Tibial artery (tissue), 4 donors: ENCODE measurements at regions not wholly inside any gene's neighbourhood (a gene's known extent, or its start where the extent isn't known, plus 50 kb on each side); places are given as distances from the start of the nearest gene placed in this dataset.

Experiments used
- DNase-seq, 2 donors: peaks; one replicate each; pipeline ENCODE4 v3.0.0-alpha.2; 2019
- H3K27ac ChIP-seq, 2 donors: fragments of 200-600 bp; sonication (generic) in 1 of 2; 1 replicate in 1 of 2; 2 replicates in 1 of 2; pipeline ENCODE4 v1.5.1; 2018 to 2019; ENCODE audit warnings: mild to moderate bottlenecking in 1 of 2
- H3K27me3 ChIP-seq, 2 donors: fragments of 200-600 bp; sonication (generic) in 1 of 2; one replicate each; pipeline versions ENCODE4 v1.5.1 to v1.6.0; 2016 to 2019
- H3K36me3 ChIP-seq, 3 donors: fragments of 200-600 bp; sonication (generic) in 2 of 3; one replicate each; pipeline ENCODE4 v1.5.1; 2016 to 2019; ENCODE audit warnings: mild to moderate bottlenecking in 2 of 3
- H3K4me1 ChIP-seq, 4 donors: fragments of 200-600 bp; sonication (generic) in 2 of 4; 1 replicate in 3 of 4; 2 replicates in 1 of 4; pipeline ENCODE4 v1.5.1; 2016 to 2019
- H3K4me3 ChIP-seq, 2 donors: fragments of 200-600 bp; sonication (generic) in 1 of 2; 1 replicate in 1 of 2; 2 replicates in 1 of 2; pipeline ENCODE4 v1.5.1; 2018 to 2019; ENCODE audit warnings: mild to moderate bottlenecking in 2 of 2
- H3K9me3 ChIP-seq, 3 donors: fragments of 200-600 bp; sonication (generic) in 1 of 3; one replicate each; pipeline ENCODE4 v1.5.1; 2016 to 2019
- intact Hi-C: fragments of 100-400 bp; cut with DNase I; formaldehyde crosslinking; loops from one replicate; pipeline ENCODE4 v1.15.0; 2023; ENCODE audit warnings: low total_unique reads
- TF ChIP-seq, protein P1 (sequence below), 2 experiments: fragments of 200-600 bp in 1 of 2; fragments of 450-650 bp in 1 of 2; IDR thresholded peaks; one replicate each; pipeline ENCODE4 v1.5.1; 2017 to 2019; ENCODE audit warnings: antibody characterized with exemption in 2 of 2, mild to moderate bottlenecking in 1 of 2, moderate library complexity in 1 of 2

DNA sequence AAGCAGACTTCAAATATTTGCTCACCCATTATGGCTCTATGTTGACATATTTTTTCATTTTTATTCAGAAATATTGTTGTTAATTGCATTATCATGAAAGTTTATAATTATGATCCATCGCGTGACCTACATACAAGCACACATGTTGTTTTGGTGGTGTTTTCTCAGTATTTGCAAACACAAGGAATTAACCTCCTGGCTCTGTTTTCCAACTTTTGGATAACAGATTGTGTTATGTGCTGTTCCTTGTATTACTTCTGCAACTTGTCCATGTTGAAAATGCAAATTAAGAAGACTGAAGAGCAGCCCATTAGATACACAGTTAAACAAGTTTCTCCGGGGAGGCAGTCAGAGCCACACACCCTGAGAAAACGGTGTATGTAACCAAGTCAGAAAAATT lies 201.2 kb downstream of the SEC23A start:
- TF ChIP-seq, protein P1, sequence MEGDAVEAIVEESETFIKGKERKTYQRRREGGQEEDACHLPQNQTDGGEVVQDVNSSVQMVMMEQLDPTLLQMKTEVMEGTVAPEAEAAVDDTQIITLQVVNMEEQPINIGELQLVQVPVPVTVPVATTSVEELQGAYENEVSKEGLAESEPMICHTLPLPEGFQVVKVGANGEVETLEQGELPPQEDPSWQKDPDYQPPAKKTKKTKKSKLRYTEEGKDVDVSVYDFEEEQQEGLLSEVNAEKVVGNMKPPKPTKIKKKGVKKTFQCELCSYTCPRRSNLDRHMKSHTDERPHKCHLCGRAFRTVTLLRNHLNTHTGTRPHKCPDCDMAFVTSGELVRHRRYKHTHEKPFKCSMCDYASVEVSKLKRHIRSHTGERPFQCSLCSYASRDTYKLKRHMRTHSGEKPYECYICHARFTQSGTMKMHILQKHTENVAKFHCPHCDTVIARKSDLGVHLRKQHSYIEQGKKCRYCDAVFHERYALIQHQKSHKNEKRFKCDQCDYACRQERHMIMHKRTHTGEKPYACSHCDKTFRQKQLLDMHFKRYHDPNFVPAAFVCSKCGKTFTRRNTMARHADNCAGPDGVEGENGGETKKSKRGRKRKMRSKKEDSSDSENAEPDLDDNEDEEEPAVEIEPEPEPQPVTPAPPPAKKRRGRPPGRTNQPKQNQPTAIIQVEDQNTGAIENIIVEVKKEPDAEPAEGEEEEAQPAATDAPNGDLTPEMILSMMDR (IDR thresholded peaks at IDR 0.05) = no peak
- intact Hi-C loops = no loop called here

DNA sequence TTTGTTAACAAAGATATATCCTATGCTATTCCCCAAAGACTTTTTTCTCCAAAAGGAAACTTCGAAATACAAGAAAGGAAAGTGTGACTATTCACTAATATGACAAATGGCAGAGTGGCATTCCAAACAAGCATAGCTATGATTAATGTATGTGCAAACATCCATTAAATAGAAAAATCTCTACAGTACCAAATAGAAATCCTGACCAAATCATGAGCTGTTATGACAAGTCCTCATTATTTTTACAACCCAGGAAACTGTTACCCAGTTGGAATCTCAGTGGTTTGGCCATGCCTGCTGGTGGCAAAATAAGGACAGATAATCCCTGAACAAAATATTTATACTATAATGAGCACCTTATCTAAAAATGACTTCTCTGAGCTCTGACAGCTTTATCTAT lies 202.1 kb downstream of the SEC23A start:
- no peaks in the 10 kb centered on the region for H3K4me1 ChIP-seq

More for the DNA sequence above, 201.2 kb downstream of the SEC23A start:
- Histone ChIP-seq H3K36me3 (no peaks in the 10 kb centered on the region), H3K4me1 (no peaks in the 10 kb centered on the region), H3K27ac (no peak overlapping the region), H3K4me3 (no peak overlapping the region), H3K9me3 (no peaks in the 10 kb centered on the region), H3K27me3 (no peaks in the 10 kb centered on the region)
- no peak for DNase-seq

DNA sequence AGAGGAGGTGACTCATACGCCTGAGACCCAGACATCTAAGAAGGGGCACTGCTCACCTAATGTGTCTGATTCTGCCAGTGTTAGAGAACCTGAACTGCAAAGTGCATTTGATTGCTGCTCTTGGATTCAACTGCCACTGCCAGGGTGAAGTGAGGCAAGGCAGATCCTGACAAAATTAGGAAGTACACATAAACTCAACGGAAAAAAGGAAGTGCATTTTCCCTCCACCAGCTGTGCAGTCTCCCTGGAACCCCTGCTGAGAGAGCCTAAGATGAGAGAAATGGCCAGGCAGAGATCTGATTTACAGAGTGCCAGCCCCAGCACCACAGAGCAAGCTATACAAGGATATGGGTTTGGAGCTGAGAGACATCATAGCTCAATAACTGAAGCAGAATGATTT lies 215.3 kb downstream of the SEC23A start:
- no peaks in the 10 kb centered on the region for H3K36me3 ChIP-seq
- intact Hi-C loops = no loop called here
- H3K27me3 ChIP-seq = no peaks in the 10 kb centered on the region
- no peak overlapping the region for H3K27ac ChIP-seq
- H3K4me3 ChIP-seq = no peak overlapping the region
- no peaks in the 10 kb centered on the region for H3K4me1 ChIP-seq
- no peaks in the 10 kb centered on the region for H3K9me3 ChIP-seq
- no peak for DNase-seq
- TF ChIP-seq, protein P1 (IDR thresholded peaks at IDR 0.05) = no peak

More for the DNA sequence above, 202.1 kb downstream of the SEC23A start:
- intact Hi-C loops = no loop called here
- DNase-seq = no peak
- TF ChIP-seq, protein P1 (IDR thresholded peaks at IDR 0.05) = no peak
- Histone ChIP-seq H3K9me3 (no peaks in the 10 kb centered on the region), H3K4me3 (no peak overlapping the region), H3K36me3 (no peaks in the 10 kb centered on the region), H3K27me3 (no peaks in the 10 kb centered on the region), H3K27ac (no peak overlapping the region)

DNA sequence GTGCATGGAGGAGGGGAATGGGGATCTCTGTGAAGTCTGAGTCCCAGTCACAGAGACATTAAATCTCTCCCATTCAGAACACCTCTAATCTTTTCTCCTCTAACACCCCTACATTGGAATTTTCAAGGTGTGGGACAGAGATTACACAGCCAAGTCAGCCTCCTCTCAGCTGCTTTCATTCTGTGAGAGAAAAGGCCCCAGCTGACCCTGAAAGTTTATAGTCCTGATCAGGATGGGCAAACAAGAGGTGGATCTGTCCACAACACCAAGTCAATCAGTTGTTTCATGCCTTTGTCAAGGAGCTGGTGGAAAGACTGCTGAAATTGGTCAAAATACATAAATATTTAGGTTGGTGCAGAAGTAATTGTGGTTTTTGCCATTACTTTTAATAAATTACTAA lies 218.9 kb downstream of the SEC23A start:
- no peak for DNase-seq
- H3K27ac ChIP-seq = no peak overlapping the region
- no peaks in the 10 kb centered on the region for H3K36me3 ChIP-seq
- intact Hi-C loops = no loop called here
- TF ChIP-seq, protein P1 (IDR thresholded peaks at IDR 0.05) = no peak
- H3K4me1 ChIP-seq = no peaks in the 10 kb centered on the region
- H3K27me3 ChIP-seq = no peaks in the 10 kb centered on the region
- H3K9me3 ChIP-seq = no peaks in the 10 kb centered on the region
- no peak overlapping the region for H3K4me3 ChIP-seq

DNA sequence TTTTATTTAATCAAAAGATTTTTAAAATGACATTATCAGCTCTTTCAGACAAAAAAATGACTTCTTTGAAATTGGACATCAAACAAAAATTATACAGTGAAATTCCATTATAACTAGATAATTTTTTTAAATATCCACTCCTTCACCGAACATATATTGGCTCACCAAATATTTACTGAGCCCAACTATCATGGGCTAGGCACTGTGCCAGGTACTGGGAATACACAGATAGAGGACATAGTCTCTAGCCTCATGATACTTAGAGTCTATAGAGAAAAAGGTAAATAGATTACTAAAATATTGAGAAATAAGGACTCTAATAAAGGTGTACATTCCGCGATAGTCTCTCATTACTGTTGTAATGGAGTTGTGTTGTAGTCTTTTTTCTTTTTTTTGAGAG lies 219.9 kb downstream of the SEC23A start:
- no peaks in the 10 kb centered on the region for H3K9me3 ChIP-seq
- H3K36me3 ChIP-seq = no peaks in the 10 kb centered on the region
- H3K4me1 ChIP-seq = no peaks in the 10 kb centered on the region
- TF ChIP-seq, protein P1 (IDR thresholded peaks at IDR 0.05) = no peak
- no peaks in the 10 kb centered on the region for H3K27me3 ChIP-seq
- no peak for DNase-seq
- no peak overlapping the region for H3K4me3 ChIP-seq
- H3K27ac ChIP-seq = no peak overlapping the region
- intact Hi-C loops = no loop called here

DNA sequence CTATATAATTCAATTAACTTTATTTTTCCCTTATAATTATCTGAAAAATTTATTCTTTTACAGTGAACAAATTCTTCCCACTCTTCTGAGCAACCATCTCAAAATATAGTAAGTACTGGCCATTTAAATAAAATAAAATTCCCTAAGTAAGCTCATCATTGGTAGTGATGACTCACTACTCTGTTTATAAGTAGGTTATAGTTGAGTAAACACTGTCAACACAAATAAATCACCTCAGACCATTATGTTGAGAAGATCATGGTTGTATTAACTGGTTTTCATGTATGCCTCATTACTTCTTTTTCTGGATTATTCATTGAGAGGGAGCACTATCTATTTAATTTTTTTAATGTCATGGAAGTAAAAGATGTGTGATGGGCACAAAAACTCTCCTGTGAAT lies 220.5 kb downstream of the SEC23A start:
- Histone ChIP-seq H3K9me3 (no peaks in the 10 kb centered on the region), H3K27ac (no peak overlapping the region), H3K27me3 (no peaks in the 10 kb centered on the region), H3K4me3 (no peak overlapping the region), H3K4me1 (peaks cover 0 to 5% (median 0%) of the 10 kb centered on the region in 4 donors), H3K36me3 (no peaks in the 10 kb centered on the region)
- no peak for DNase-seq
- TF ChIP-seq, protein P1 (IDR thresholded peaks at IDR 0.05) = no peak
- intact Hi-C loops = no loop called here
